ENCODE measurements at regions not wholly inside any gene's neighbourhood (a gene's known extent, or its start where the extent isn't known, plus 50 kb on each side); places are given as distances from the start of the nearest gene placed in this dataset.

DNA sequence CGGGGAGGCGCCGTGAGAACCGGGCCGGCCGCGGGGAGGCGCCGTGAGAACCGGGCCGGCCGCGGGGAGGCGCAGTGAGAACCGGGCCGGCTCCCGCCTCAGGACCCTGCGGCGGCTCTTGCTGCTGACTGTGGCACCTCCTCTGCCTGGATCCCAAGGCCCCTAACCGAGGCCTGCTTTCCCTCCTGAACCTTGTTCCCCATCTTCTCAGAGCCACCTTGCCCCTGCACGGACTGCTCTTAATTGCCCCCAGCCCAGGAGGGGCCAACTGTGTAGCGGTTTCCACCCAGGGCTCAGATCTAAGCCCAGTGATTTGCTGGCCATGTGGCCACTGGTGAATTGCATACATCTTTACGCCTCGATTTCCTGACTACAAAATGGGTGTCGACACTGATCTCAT lies 112.2 kb upstream of the B3GAT1 start:
- TF ChIP-seq POLR2A (IDR thresholded peaks at IDR 0.05): no peak
- TF ChIP-seq POLR2AphosphoS5 (IDR thresholded peaks at IDR 0.05): no peak
